Left hindlimb (tissue), 1 donor: ENCODE measurements at regions not wholly inside any gene's neighbourhood (a gene's known extent, or its start where the extent isn't known, plus 50 kb on each side); places are given as distances from the start of the nearest gene placed in this dataset.
"Not testable (repeated sequence)": the region's sequence is repeated elsewhere in the genome, so short reads cannot be mapped to it uniquely, and the experiment has no call there.

Experiments used
- DNase-seq: peaks from one replicate; pipeline ENCODE4 v3.0.0-alpha.2; 2018

DNA sequence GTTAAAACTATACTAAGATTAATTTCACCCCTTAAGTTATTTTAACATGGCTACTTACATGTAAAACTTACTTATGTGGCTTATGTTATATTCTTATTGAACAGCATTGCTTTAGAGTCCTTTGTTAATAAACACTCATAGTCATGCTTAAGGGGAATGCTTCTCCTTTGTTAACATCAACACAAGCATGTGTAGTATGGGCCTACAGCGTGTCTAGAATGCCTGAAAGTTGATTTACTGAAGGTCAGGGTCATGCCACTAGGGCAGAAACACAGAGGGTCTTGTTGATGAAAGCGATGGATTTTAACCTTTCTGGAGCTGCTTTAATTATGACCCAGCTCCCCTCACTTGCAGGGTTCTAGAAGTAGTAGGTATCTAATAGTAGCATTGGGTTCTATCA is 159.8 kb upstream of the DLX2 start:
- DNase-seq = no peak

GRCh38 chr2:172264820-172265219 is 162.1 kb upstream of the DLX2 start:
- DNase-seq = not testable (repeated sequence)

DNA sequence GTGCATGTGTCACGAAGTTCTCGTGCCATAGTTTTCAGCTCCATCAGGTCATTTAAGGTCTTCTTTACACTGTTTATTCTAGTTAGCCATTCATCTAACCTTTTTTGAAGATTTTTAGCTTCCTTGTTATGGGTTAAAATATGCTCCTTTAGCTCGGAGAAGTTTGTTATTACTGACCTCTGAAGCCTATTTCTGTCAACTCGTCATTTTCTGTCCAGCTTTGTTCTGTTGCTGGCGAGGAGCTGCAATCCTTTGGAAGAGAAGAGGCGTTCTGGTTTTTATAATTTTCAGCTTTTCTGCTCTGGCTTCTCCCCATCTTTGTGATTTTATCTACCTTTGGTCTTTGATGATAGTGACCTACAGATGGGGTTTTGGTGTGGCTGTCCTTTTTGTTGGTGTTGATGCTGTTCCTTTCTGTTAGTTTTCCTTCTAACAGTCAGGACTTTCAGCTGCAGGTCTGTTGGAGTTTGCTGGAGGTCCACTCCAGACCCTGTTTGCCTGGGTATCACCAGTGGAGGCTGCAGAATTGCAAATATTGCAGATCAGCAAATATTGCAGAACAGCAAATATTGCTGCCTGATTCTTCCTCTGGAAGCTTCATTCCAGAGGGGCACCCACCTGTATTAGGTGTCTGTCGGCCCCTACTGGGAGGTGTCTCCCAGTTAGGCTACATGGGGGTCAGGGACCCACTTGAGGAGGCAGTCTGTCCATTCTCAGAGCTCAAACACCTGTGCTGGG is 157.7 kb upstream of the ITGA6 start:
- not testable (repeated sequence) for DNase-seq

GRCh38 chr2:172270278-172271079 is 156.9 kb upstream of the ITGA6 start:
- no peak for DNase-seq

GRCh38 chr2:172273910-172274571 is 153.3 kb upstream of the ITGA6 start:
- DNase-seq = no peak

DNA sequence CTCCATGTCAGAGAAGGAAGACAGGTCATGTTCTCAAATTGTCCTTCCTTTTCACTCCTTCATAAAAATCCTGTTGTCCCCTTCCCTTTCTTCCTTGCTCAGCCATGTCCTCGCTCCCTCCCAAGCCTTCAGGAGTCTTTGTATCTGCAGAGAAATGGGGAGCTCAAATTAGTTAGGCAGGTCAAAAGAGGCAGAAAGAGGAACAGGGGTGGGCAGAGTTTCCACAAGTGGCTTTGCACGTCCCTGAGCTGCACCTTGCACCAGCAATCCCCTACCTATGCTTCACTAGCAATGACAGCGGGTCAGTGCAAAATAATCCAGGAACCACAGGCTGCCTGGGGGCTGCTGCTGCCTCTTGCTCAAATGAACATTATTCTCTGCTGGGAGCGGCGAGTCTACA is 152.1 kb upstream of the ITGA6 start:
- DNase-seq = no peak

DNA sequence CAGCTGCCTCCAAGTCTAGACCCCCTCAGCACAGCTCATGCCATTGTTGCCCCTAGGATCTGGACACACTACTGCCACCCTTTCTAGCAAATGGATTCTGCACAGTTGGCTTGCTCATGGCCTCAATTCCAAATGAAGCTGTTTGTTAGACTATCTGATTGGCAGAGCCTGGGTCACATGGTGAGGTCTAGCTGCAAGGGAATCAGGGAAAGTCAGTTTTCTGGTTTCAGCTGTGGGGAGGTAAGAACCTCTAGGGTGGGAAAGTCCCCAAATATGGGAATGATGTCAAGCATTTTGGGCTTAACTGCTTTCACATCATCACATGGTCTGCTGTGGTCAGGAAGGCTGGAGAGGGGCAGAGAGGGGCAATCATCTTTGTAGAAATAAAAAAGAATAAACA is 150.4 kb upstream of the ITGA6 start:
- no peak for DNase-seq

DNA sequence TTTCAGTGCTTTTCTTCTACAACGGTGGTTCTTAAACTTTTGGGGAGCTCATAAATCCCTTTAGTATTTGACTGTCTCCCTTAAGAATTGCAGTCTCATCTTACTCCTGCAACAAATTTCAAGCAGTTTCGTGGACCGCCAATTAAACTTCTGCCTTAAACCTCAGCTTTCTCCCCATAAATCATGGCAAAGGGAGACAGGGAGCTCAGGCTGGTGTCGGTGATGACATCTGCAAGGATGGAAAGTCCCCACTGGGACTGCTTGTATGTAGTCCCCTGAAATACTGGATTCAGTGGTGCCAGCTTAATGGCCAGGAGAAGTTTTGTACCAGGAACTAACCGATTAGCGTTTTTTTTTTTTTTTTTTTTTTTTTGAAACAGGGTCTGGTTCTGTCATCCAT is 148.7 kb upstream of the ITGA6 start:
- DNase-seq = no peak

GRCh38 chr2:172279214-172279613 is 148.2 kb upstream of the ITGA6 start:
- no peak for DNase-seq

GRCh38 chr2:172279813-172280212 is 147.6 kb upstream of the ITGA6 start:
- DNase-seq = no peak

DNA sequence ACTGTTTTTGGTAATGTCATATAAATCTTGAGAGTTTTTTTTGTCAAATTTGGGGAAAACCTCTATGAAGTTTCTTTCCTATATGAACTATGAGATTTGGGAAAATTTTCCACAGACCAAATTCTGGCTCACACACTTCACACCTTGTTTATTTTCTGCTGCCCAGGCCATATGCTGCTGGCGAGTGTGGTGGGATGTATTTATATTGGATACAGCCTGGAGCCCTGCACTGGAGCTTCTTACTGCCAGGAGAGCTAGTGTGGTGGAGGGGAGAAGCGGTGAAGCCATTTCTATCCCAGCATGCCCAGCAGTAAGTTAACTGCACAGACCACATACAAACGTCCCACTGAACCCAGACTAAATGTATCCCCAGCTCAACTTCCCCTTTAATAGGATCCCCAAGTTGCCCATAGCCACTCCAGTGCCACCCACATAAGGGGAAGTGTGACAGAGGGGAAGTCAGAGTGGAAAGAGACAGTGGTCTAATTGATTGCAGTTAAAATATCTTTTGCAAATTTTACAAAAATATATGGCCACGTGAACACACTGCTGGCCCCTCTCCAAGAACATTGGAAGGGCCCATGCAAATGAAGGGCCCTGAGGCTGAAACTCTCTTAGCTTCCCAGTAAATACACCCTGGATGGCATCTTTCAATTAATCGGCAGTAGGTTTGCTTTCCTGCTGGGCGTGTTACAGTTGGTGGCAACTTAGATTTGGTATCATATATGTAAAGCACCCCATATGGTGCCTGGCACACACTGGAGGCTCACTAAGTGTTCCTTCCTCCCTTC is 146.6 kb upstream of the ITGA6 start:
- DNase-seq = no peak

- DNase-seq = no peak
Observed at GRCh38 chr2:172281648-172282570, 145.5 kb upstream of the ITGA6 start.

DNA sequence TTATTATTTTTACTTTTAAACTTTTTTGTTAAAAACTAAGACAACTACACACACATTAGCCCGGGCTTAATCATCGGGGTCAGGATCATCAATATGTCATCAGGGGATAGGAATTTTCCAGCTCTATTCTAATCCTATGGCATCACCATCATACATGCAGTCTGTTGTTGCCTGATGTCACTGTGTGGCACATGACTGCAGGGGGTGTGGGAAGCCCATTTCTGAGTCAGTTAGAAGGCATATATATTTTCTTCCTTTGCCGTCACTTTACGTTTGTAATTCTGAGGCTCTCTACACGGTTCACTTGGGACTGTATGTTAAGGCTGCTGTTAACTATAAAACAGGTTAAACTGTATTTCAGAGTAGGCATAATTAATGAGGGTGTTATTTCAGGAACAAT is 144.4 kb upstream of the ITGA6 start:
- no peak for DNase-seq

- DNase-seq = no peak
Observed at GRCh38 chr2:172283476-172283875, 143.9 kb upstream of the ITGA6 start.

GRCh38 chr2:172284209-172284608 is 143.2 kb upstream of the ITGA6 start:
- DNase-seq = no peak

DNA sequence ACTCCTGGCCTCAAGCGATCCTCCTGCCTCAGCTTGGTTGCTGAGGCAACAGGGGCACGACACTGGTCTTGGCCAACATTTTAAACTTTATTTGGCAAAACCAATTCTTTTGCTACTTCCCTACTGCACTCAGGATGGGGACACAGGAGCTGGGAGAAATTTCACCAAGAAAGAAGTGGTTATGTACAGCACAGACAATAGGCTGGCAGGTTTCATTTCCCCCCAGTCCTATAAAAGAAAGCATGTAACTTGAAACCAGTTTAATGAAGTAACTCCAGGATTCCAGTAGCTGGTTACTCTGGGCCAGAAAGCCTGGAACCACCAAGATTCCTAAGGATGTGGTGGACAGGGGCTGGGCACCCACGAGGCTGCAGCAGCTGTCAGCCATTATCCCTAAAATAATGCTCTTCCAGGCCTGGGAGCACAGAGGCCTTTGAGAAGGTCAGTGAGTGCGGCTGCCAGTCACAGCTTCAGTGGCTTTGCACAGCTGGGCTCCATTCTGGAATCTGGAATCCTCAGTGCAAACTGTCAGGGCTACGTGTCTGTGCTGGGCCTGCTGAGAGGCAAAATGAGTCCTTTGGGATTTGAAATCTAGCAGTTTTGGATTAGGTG is 142.3 kb upstream of the ITGA6 start:
- peak; percentile 64 for DNase-seq

- DNase-seq = no peak
Observed at GRCh38 chr2:172285760-172286159, 141.6 kb upstream of the ITGA6 start.

DNA sequence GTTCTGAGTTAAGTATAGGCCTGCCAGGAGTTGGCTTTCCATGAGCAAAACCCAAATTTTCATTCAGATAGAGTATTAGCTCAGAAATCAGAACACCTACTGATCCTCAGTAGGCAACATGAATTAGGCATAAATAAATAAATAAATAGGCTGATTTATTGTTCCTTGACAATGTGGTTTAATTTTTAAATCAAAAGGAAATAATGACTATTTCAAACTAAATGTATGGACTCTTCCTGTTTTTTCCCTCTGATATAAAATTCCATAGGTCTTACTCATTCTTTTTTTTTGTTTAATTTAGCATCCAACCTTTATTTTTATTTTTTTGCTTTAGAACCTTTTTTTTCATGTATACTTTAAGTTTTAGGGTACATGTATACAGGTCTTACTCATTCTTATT is 140.2 kb upstream of the ITGA6 start:
- DNase-seq = no peak

GRCh38 chr2:172287605-172288315 is 139.6 kb upstream of the ITGA6 start:
- DNase-seq = no peak

DNA sequence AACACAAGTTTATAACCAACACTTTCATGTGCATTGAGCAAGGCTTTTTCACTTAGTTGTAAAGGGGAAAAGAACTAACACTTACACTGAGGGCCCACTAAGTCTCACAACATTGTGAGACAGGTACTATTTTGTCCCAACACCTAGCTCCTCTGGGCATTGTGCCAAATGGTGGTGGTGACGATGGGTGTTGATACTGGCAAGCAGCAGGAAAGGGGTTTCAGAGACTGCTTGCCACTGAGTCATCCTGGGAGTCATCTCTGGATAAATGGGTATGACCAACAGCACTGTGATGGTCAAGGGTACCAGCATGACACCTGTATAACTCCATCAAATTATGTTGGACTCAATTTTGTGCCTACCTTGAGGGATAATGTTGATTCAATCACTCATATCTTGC is 138.8 kb upstream of the ITGA6 start:
- no peak for DNase-seq

DNA sequence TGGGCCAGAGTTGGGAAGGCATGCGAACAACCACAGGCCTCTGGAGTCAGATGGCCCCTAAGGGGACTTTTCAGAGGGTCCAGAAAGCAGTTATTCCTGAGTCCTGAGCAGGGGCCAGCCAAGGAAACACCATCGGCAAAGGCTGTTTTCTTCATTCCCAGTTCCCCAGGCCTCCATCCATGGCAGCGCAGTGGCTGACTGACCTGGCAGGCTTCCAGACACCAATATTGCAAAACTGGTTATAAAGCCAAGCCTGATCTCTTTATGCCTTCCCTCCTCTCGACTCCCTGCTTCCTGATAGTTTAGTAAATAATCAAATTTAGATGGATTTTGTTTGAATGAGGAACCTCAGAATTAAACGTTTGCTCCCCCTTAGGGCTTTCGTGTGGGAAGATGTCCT is 133.4 kb upstream of the ITGA6 start:
- peak; percentile 42 for DNase-seq
